K562 (cell line): ENCODE measurements at regions not wholly inside any gene's neighbourhood (a gene's known extent, or its start where the extent isn't known, plus 50 kb on each side); places are given as distances from the start of the nearest gene placed in this dataset.

ENCODE experiments used
- ATAC-seq: fragments of 200-7000 bp; cut with Tn5 transposase; 3 replicates; pipeline ENCODE4 v1.9.1; 2020; ENCODE audit warnings: moderate library complexity
- BruUV-seq: library from RNA; stranded (reverse); fragments of 400-500 nt; replicated peaks from 2 replicates; lab custom pipeline; 2021; lab: Mats Ljungman, UMichigan
- CTCF ChIA-PET: fragments of 300-600 bp; formaldehyde crosslinking; extraction: SDS; loops from one replicate; lab custom pipeline; 2021; ENCODE audit warnings: low intra/inter-chr PET ratio; lab: Yijun Ruan, JAX
- POLR2A ChIA-PET: fragments of 300-600, 350-650 bp; sonication (Branson Sonifier 250); formaldehyde crosslinking; extraction: SDS; loops from one replicate; lab custom pipeline; 2021; ENCODE audit warnings: antibody characterized with exemption, inconsistent platforms; lab: Yijun Ruan, JAX
- DNase-seq, 4 experiments: peaks; one replicate each; pipeline versions ENCODE4 v3.0.0 to v3.0.0-alpha.2; 2011 to 2018; ENCODE audit warnings: low spot score in 3 of 4, mixed read lengths in 3 of 4; ENCODE audit errors: extremely low read depth in 1 of 4
- FAIRE-seq: peaks from 2 replicates; lab custom pipeline; 2011; peaks lifted over from hg19 to GRCh38; lab: Jason Lieb, UNC
- H2AFZ ChIP-seq: 2 replicates; pipeline ENCODE4 v1.6.0; 2011; ENCODE audit warnings: low read depth, low read length, control low read depth, inconsistent platforms
- H3K27ac ChIP-seq: fragments of 200-600 bp; 3 replicates; pipeline ENCODE4 v1.8.0; 2011; ENCODE audit warnings: low read depth, mild to moderate bottlenecking, control low read depth, inconsistent platforms, low read length, moderate library complexity, mixed read lengths; ENCODE audit errors: extremely low read depth
- H3K27me3 ChIP-seq, 2 experiments: fragments of 300-600 bp in 1 of 2; 2 replicates in 1 of 2; 3 replicates in 1 of 2; pipeline versions ENCODE4 v1.6.0 to v1.8.0; 2011; ENCODE audit warnings: inconsistent platforms in 2 of 2, low read length in 2 of 2, mild to moderate bottlenecking in 1 of 2, mixed read lengths in 1 of 2, moderate library complexity in 1 of 2; ENCODE audit not compliant: control insufficient read depth in 2 of 2, insufficient read depth in 2 of 2
- H3K36me3 ChIP-seq: fragments of 300-600 bp; 3 replicates; pipeline ENCODE4 v1.8.0; 2011; ENCODE audit warnings: mild to moderate bottlenecking, low read length, inconsistent platforms; ENCODE audit not compliant: control insufficient read depth, insufficient read depth
- H3K4me1 ChIP-seq, 2 experiments: fragments of 200-600 bp in 1 of 2; replicated peaks in 1 of 2; 2 replicates in 1 of 2; 3 replicates in 1 of 2; pipeline versions ENCODE4 v1.5.1 to v1.8.0; 2011; ENCODE audit warnings: inconsistent platforms in 2 of 2, low read length in 2 of 2, mild to moderate bottlenecking in 1 of 2, mixed read lengths in 1 of 2, moderate library complexity in 1 of 2; ENCODE audit not compliant: control insufficient read depth in 2 of 2, insufficient read depth in 2 of 2
- H3K4me2 ChIP-seq: 2 replicates; pipeline ENCODE4 v1.6.1; 2011; ENCODE audit warnings: low read length, control low read depth, inconsistent platforms, mixed read lengths; ENCODE audit not compliant: insufficient read depth
- H3K4me3 ChIP-seq: fragments of 200-600 bp; sonication (generic), shearing (Covaris generic); 2 replicates; pipeline ENCODE4 v1.5.1; 2016; ENCODE audit warnings: control low read depth, inconsistent platforms
- H3K79me2 ChIP-seq: fragments of 200-600 bp; 3 replicates; pipeline ENCODE4 v1.8.0; 2011; ENCODE audit warnings: low read length, inconsistent platforms; ENCODE audit not compliant: control insufficient read depth, insufficient read depth
- H3K9ac ChIP-seq, 2 experiments: 2 replicates each; pipeline versions ENCODE4 v1.6.0 to v1.6.1; 2011; ENCODE audit warnings: low read depth in 2 of 2, low read length in 2 of 2, control low read depth in 1 of 2, inconsistent platforms in 1 of 2, mild to moderate bottlenecking in 1 of 2, mixed read lengths in 1 of 2; ENCODE audit not compliant: insufficient read depth in 1 of 2
- H3K9me1 ChIP-seq: one replicate; pipeline ENCODE4 v1.6.0; 2011; ENCODE audit warnings: inconsistent platforms, mild to moderate bottlenecking, low read length, moderate library complexity; ENCODE audit not compliant: control insufficient read depth, insufficient read depth
- H3K9me3 ChIP-seq: replicated peaks from 2 replicates; pipeline ENCODE4 v1.5.1; 2011; ENCODE audit warnings: low read depth, low read length, inconsistent platforms; ENCODE audit not compliant: control insufficient read depth, insufficient read depth
- H4K20me1 ChIP-seq: replicated peaks from 2 replicates; pipeline ENCODE4 v1.6.1; 2011; ENCODE audit warnings: low read length, inconsistent platforms, mixed read lengths; ENCODE audit not compliant: control insufficient read depth, insufficient read depth
- HDAC3 ChIP-seq: fragments of 450-650 bp; IDR thresholded peaks from 2 replicates; pipeline ENCODE4 v1.6.1; 2018; ENCODE audit warnings: borderline replicate concordance, mild to moderate bottlenecking, moderate library complexity; ENCODE audit not compliant: partially characterized antibody
- RAD51 ChIP-seq: fragments of 450-650 bp; IDR thresholded peaks from 2 replicates; pipeline ENCODE4 v1.7.1; 2016; ENCODE audit warnings: low read depth, mild to moderate bottlenecking, borderline replicate concordance
- SMARCE1 ChIP-seq: fragments of 450-650 bp; IDR thresholded peaks from 2 replicates; pipeline ENCODE4 v1.7.1; 2016; ENCODE audit warnings: mild to moderate bottlenecking
- WGBS: fragments of 100-300 bp; shearing (Covaris generic); methylation state at CpG from one replicate; pipeline ENCODE4 v1.1.6; 2016; ENCODE audit warnings: low coverage, mixed read lengths; ENCODE audit not compliant: insufficient coverage; ENCODE audit errors: missing lambda C conversion rate; 5-methylcytosine and 5-hydroxymethylcytosine counted together
- in situ Hi-C: fragments of 300-500 bp; cut with MboI; formaldehyde crosslinking; loops from 4 replicates; pipeline ENCODE4 v1.15.0; 2018; ENCODE audit warnings: inconsistent platforms, mixed read lengths
- intact Hi-C: fragments of 100-400 bp; cut with micrococcal nuclease; formaldehyde crosslinking; loops from 2 replicates; pipeline ENCODE4 v1.14.2; 2022
- TF ChIP-seq, protein P1 (sequence below): sonication (generic); formaldehyde crosslinking; IDR thresholded peaks from 2 replicates; pipeline ENCODE4 v1.9.0; 2022; ENCODE audit warnings: mild to moderate bottlenecking, missing genetic modification reagents
- TF ChIP-seq, protein P2 (sequence below): fragments of 450-650 bp; formaldehyde crosslinking; IDR thresholded peaks from 2 replicates; pipeline ENCODE4 v1.4.0; 2020; ENCODE audit warnings: mild to moderate bottlenecking, mixed read lengths
- TF ChIP-seq, protein P3 (sequence below): sonication (generic); formaldehyde crosslinking; IDR thresholded peaks from 2 replicates; pipeline ENCODE4 v1.5.0; 2020; ENCODE audit warnings: missing genetic modification reagents

DNA sequence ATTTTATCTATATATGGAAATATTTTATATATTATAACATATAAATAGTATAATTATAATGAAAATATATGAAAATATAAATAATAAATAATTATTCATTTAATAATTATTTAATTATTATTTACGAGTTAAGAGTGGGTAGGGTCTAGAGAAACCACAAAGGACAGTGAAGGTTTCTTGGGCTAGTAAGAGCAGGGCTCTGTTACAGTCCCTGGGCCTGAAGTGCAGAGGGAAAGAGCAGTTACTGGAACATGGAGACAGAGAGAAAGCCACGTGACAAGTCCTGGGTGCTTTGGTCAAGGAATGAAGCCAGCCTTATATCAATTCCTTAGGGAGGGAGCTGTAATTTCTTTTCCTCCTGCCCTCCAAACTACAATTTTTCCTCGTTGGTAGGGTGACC lies 117.2 kb upstream of the OLIG2 start:
- CTCF ChIA-PET = no interaction called here
- no TSS peak for BruUV-seq
- 1% methylated on average over 3 of the region's 3 CpGs for WGBS
- DNase-seq (peak in 1 of 4 experiments; percentile 24), FAIRE-seq (peak; percentile 19), ATAC-seq (peak; percentile 63; the same call in 2 of the 3 replicates)
- Histone ChIP-seq H4K20me1 (no peaks in the 10 kb centered on the region), H3K4me3 (no peak overlapping the region), H3K27me3 (no peaks in the 10 kb centered on the region; a peak in 1 of 5 replicates), H3K9me1 (no peaks in the 10 kb centered on the region), H3K36me3 (no peaks in the 10 kb centered on the region), H2AFZ (no peak overlapping the region), H3K9ac (no peak overlapping the region), H3K27ac (no peak overlapping the region), H3K79me2 (no peaks in the 10 kb centered on the region), H3K4me1 (no peaks in the 10 kb centered on the region), H3K4me2 (no peak overlapping the region), H3K9me3 (no peaks in the 10 kb centered on the region)
- in situ Hi-C loops (no loop called here), intact Hi-C loops (no loop called here)
- TF ChIP-seq, protein P1, sequence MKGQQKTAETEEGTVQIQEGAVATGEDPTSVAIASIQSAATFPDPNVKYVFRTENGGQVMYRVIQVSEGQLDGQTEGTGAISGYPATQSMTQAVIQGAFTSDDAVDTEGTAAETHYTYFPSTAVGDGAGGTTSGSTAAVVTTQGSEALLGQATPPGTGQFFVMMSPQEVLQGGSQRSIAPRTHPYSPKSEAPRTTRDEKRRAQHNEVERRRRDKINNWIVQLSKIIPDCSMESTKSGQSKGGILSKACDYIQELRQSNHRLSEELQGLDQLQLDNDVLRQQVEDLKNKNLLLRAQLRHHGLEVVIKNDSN = peak; percentile 40; the same call in 1 of the 2 replicates
- no peak for TF ChIP-seq SMARCE1
- TF ChIP-seq, protein P2, sequence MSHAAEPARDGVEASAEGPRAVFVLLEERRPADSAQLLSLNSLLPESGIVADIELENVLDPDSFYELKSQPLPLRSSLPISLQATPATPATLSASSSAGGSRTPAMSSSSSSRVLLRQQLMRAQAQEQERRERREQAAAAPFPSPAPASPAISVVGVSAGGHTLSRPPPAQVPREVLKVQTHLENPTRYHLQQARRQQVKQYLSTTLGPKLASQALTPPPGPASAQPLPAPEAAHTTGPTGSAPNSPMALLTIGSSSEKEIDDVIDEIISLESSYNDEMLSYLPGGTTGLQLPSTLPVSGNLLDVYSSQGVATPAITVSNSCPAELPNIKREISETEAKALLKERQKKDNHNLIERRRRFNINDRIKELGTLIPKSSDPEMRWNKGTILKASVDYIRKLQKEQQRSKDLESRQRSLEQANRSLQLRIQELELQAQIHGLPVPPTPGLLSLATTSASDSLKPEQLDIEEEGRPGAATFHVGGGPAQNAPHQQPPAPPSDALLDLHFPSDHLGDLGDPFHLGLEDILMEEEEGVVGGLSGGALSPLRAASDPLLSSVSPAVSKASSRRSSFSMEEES (CRISPR knock-in tag) = peak; percentile 23; the same call in 1 of the 2 replicates
- peak; percentile 46; the same call in 1 of the 2 replicates for TF ChIP-seq RAD51
- TF ChIP-seq HDAC3 = no peak
- TF ChIP-seq, protein P3, sequence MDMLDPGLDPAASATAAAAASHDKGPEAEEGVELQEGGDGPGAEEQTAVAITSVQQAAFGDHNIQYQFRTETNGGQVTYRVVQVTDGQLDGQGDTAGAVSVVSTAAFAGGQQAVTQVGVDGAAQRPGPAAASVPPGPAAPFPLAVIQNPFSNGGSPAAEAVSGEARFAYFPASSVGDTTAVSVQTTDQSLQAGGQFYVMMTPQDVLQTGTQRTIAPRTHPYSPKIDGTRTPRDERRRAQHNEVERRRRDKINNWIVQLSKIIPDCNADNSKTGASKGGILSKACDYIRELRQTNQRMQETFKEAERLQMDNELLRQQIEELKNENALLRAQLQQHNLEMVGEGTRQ = peak; percentile 49
- POLR2A ChIA-PET = interaction anchor here (0.6 to 1.5 kb wide), 2 partner anchors 10 to 1074 kb away, joined by 3 to 4 read pairs; no protein-coding TSS in a partner anchor
